ENCODE measurements at regions not wholly inside any gene's neighbourhood (a gene's known extent, or its start where the extent isn't known, plus 50 kb on each side); places are given as distances from the start of the nearest gene placed in this dataset.

DNA sequence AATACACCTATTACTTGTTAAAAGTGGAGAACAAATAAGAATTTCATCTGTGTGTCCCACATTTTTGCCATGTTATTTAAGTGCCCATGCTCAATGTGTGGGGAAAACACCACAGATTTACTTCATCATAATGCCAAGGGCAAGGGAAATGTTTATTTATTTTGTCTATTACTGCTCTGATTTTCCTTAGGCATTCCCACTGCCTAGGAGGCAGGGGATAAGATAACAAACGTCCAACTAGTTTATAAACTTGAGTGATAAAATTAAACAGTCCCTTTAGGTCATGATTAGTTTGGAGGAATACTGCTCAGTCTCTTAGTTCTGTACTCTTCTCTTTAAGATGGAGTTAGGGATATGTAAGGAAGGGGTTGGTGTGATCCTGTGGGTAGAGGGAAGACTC, 598.4 kb upstream of the MARCKS start:
- no peak for TF ChIP-seq POLR2A (IDR thresholded peaks at IDR 0.05)
- TF ChIP-seq, protein P1, sequence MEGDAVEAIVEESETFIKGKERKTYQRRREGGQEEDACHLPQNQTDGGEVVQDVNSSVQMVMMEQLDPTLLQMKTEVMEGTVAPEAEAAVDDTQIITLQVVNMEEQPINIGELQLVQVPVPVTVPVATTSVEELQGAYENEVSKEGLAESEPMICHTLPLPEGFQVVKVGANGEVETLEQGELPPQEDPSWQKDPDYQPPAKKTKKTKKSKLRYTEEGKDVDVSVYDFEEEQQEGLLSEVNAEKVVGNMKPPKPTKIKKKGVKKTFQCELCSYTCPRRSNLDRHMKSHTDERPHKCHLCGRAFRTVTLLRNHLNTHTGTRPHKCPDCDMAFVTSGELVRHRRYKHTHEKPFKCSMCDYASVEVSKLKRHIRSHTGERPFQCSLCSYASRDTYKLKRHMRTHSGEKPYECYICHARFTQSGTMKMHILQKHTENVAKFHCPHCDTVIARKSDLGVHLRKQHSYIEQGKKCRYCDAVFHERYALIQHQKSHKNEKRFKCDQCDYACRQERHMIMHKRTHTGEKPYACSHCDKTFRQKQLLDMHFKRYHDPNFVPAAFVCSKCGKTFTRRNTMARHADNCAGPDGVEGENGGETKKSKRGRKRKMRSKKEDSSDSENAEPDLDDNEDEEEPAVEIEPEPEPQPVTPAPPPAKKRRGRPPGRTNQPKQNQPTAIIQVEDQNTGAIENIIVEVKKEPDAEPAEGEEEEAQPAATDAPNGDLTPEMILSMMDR (IDR thresholded peaks at IDR 0.05) = no peak
- no peak for TF ChIP-seq POLR2AphosphoS5 (IDR thresholded peaks at IDR 0.05)
- no peak for TF ChIP-seq EP300 (IDR thresholded peaks at IDR 0.05)
